Panc1 (cell line): ENCODE measurements at regions not wholly inside any gene's neighbourhood (a gene's known extent, or its start where the extent isn't known, plus 50 kb on each side); places are given as distances from the start of the nearest gene placed in this dataset.

Experiments used
- ATAC-seq: fragments of 200-7000 bp; cut with Tn5 transposase; 2 replicates; pipeline ENCODE4 v1.9.1; 2020; ENCODE audit warnings: mild to moderate bottlenecking, moderate library complexity
- BruUV-seq: library from RNA; stranded (reverse); fragments of 400-500 nt; replicated peaks from 2 replicates; lab custom pipeline; 2021; lab: Mats Ljungman, UMichigan
- CTCF ChIA-PET: fragments of 300-600 bp; sonication (Branson Sonifier 250); formaldehyde crosslinking; loops from one replicate; lab custom pipeline; 2022; ENCODE audit warnings: antibody characterized with exemption; lab: Charles Lee
- POLR2A ChIA-PET: fragments of 300-600 bp; sonication (Branson Sonifier 250); formaldehyde crosslinking; loops from one replicate; lab custom pipeline; 2022; ENCODE audit warnings: antibody characterized with exemption; lab: Charles Lee
- DNase-seq: peaks from one replicate; pipeline ENCODE4 v3.0.0-alpha.2; 2010; ENCODE audit warnings: low read depth, low spot score
- H3K27ac ChIP-seq: 2 replicates; pipeline ENCODE4 v1.5.1; 2011; ENCODE audit warnings: mild to moderate bottlenecking, low read length, inconsistent platforms
- H3K27me3 ChIP-seq: fragments of 200-500 bp; sonication (Bioruptor generic); 2 replicates; pipeline ENCODE4 v1.6.0; 2014; ENCODE audit warnings: low read length, inconsistent platforms; ENCODE audit not compliant: control insufficient read depth, insufficient read depth
- H3K36me3 ChIP-seq: fragments of 200-500 bp; sonication (Bioruptor generic); 2 replicates; pipeline ENCODE4 v1.5.1; 2014; ENCODE audit warnings: inconsistent platforms, mild to moderate bottlenecking, low read length, moderate library complexity; ENCODE audit not compliant: control insufficient read depth, insufficient read depth
- H3K4me1 ChIP-seq: 2 replicates; pipeline ENCODE4 v1.5.1; 2011; ENCODE audit warnings: inconsistent platforms, mild to moderate bottlenecking, low read length, moderate library complexity; ENCODE audit not compliant: control insufficient read depth, insufficient read depth
- H3K4me3 ChIP-seq, 2 experiments: 2 replicates each; pipeline ENCODE4 v1.5.1; 2011 to 2012; ENCODE audit warnings: low read depth in 2 of 2, low read length in 2 of 2, mild to moderate bottlenecking in 2 of 2, inconsistent platforms in 1 of 2, moderate library complexity in 1 of 2
- H3K9me3 ChIP-seq: fragments of 200-500 bp; sonication (Bioruptor generic); 2 replicates; pipeline ENCODE4 v1.5.1; 2014; ENCODE audit warnings: low read depth, mild to moderate bottlenecking, inconsistent platforms, low read length, moderate library complexity; ENCODE audit not compliant: control insufficient read depth, insufficient read depth
- CTCF ChIP-seq: fragments of 450-650 bp; IDR thresholded peaks from 2 replicates; pipeline ENCODE4 v1.5.1; 2017; ENCODE audit warnings: mild to moderate bottlenecking
- POLR2AphosphoS5 ChIP-seq: IDR thresholded peaks from 2 replicates; pipeline ENCODE4 v1.6.1; 2012; ENCODE audit warnings: mild to moderate bottlenecking, low read depth, low read length, moderate library complexity
- REST ChIP-seq, 2 experiments: IDR thresholded peaks; 2 replicates each; pipeline ENCODE4 v1.6.1; 2011 to 2012; ENCODE audit warnings: low read depth in 2 of 2, control low read depth in 1 of 2, low read length in 1 of 2, mild to moderate bottlenecking in 1 of 2, moderate library complexity in 1 of 2; ENCODE audit not compliant: insufficient read depth in 1 of 2
- SIN3A ChIP-seq: IDR thresholded peaks from 2 replicates; pipeline ENCODE4 v1.6.1; 2012; ENCODE audit warnings: low read depth, mild to moderate bottlenecking, low read length, moderate library complexity, borderline replicate concordance; ENCODE audit not compliant: insufficient read depth
- TCF7L2 ChIP-seq: IDR thresholded peaks from 2 replicates; pipeline ENCODE4 v1.6.1; 2011; ENCODE audit warnings: mild to moderate bottlenecking, low read depth, low read length, inconsistent platforms
- in situ Hi-C: cut with HindIII; loops from 2 replicates; pipeline ENCODE4 v1.10.0; 2016; ENCODE audit warnings: low sequenced_read_pairs, low pct_unique_long_range_greater_than_20kb
- intact Hi-C: fragments of 100-400 bp; cut with micrococcal nuclease; formaldehyde crosslinking; loops from one replicate; pipeline ENCODE4 v1.10.0; 2022; ENCODE audit not compliant: unreplicated experiment

GRCh38 chr7:131119381-131119780, 208.3 kb upstream of the MKLN1 start:
- Histone ChIP-seq H3K9me3 (no peaks in the 10 kb centered on the region), H3K27ac (no peak overlapping the region), H3K4me3 (no peak overlapping the region), H3K4me1 (no peaks in the 10 kb centered on the region), H3K36me3 (no peaks in the 10 kb centered on the region), H3K27me3 (no peaks in the 10 kb centered on the region)
- TF ChIP-seq REST (IDR thresholded peaks at IDR 0.05; ENCODE audit: insufficient read depth in 1 of 2, low read depth in 2 of 2, low read length in 1 of 2), result no peak
- TF ChIP-seq POLR2AphosphoS5, result no peak
- no peak for TF ChIP-seq CTCF
- no peak for TF ChIP-seq TCF7L2
- TF ChIP-seq SIN3A, result no peak
- no peak for DNase-seq
- POLR2A ChIA-PET, result interaction anchor here (0.7 kb wide), 1 partner anchor 266 kb away, joined by 4 read pairs; no protein-coding TSS in a partner anchor
- CTCF ChIA-PET, result no interaction called here
- in situ Hi-C loops, result no loop called here
- intact Hi-C loops, result no loop called here
- ATAC-seq, result no peak
- BruUV-seq, result no TSS peak

GRCh38 chr7:131122394-131122793, 205.3 kb upstream of the MKLN1 start:
- no TSS peak for BruUV-seq
- no peak for DNase-seq
- H3K27me3 ChIP-seq, result no peaks in the 10 kb centered on the region
- H3K9me3 ChIP-seq, result no peaks in the 10 kb centered on the region
- ATAC-seq, result no peak
- ChIA-PET CTCF (interaction anchor here (1.0 kb wide), 1 partner anchor 12 kb away, joined by 3 read pairs; no protein-coding TSS in a partner anchor), POLR2A (no interaction called here)
- no peak overlapping the region for H3K27ac ChIP-seq
- H3K4me1 ChIP-seq, result no peaks in the 10 kb centered on the region
- intact Hi-C loops, result no loop called here
- no peak for TF ChIP-seq CTCF
- TF ChIP-seq SIN3A, result no peak
- no peak overlapping the region for H3K4me3 ChIP-seq
- in situ Hi-C loops, result no loop called here
- H3K36me3 ChIP-seq, result no peaks in the 10 kb centered on the region
